HuH-7 (cell line): ENCODE measurements at regions not wholly inside any gene's neighbourhood (a gene's known extent, or its start where the extent isn't known, plus 50 kb on each side); places are given as distances from the start of the nearest gene placed in this dataset.
"Not testable (repeated sequence)": the region's sequence is repeated elsewhere in the genome, so short reads cannot be mapped to it uniquely, and the experiment has no call there.

Source experiments
- DNase-seq: peaks from one replicate; pipeline ENCODE4 v3.0.0; 2011; ENCODE audit warnings: low spot score

GRCh38 chr3:98644168-98644567 is 50.8 kb upstream of the CPOX start:
- no peak for DNase-seq

- no peak for DNase-seq
Measured at GRCh38 chr3:98645039-98645438, 51.6 kb upstream of the CPOX start.

DNA sequence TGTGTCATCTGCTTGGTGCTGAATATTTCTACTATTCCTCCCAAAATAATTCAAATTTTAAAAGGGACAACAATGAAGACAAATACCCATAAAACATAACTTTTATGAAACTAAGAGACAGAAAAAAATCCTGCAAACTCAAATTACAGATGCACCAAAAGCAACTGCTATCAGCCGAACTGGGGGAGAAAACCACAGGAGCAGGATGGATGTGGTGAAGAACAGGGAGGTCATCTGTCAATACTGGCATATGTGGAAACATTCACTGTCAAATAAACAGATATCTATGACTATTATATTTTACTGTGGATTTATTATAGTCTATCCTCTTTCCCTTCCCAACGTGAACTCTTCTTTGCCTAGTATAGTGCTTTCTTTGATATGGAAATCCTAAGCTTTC is 53.3 kb upstream of the CPOX start:
- no peak for DNase-seq

DNA sequence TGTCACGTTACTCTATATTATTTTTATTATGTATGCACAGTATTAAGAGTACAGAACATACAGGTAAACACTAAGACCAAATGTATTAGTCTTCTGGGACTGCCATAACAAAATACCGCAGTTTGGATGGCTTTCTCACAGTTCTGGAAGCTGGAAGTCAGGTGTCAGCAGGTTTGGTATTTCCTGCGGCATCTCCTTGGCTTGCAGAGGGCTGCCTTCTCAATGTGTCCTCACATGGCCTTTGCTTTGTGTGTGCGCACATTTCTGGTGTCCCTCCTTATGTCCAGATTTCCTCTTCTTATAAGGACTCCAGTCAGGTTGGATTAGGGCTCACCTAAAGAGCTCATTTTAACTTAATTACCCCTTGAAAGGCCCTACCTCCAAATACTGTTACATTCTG is 53.8 kb upstream of the CPOX start:
- no peak for DNase-seq

- no peak for DNase-seq
Measured at GRCh38 chr3:98650971-98651779, 57.8 kb upstream of the CPOX start.

GRCh38 chr3:98651780-98652077 is 58.3 kb upstream of the CPOX start:
- no peak for DNase-seq

DNA sequence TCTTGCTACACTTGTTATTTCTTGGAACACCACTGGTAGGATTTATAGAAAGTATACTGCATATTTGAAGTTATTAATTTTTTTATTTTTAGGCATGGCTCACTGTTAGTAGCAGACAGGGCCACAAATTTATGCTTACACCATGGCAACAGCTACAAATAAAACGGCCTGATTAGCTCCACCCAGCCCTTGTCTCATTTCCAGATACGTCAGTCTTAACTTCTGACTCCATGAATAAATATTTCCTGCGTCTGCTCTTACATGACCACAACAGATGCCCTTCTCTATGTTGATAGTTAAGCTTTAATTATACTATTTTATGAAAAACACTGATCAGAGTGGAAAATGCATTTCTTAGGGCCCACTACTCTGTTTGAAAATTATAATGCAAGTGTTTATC is 62.3 kb upstream of the CPOX start:
- no peak for DNase-seq

GRCh38 chr3:98657457-98657856 is 64.0 kb upstream of the CPOX start:
- peak; percentile 62 for DNase-seq

DNA sequence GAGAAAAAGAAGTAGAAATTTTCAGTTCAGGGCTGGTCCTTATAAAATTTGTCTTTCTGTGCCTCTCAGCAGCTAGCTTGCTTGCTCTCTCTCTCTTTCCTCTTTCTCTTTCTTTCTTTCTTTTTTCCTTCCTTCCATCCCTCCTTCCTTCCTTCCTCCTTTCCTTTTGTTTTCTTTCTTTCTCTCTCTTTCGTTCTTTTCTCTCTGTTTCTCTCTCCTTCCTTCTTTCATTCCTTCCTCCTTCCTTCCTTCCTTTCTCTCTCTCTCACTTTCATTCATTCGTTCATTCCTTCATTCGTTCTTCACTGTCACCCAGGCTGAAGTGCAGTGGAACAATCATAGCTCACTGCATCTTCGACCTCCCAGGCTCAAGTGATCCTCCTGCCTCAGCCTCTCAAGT is 69.3 kb upstream of the CPOX start:
- no peak for DNase-seq

- no peak for DNase-seq
Measured at GRCh38 chr3:98670020-98670419, 76.6 kb upstream of the CPOX start.

DNA sequence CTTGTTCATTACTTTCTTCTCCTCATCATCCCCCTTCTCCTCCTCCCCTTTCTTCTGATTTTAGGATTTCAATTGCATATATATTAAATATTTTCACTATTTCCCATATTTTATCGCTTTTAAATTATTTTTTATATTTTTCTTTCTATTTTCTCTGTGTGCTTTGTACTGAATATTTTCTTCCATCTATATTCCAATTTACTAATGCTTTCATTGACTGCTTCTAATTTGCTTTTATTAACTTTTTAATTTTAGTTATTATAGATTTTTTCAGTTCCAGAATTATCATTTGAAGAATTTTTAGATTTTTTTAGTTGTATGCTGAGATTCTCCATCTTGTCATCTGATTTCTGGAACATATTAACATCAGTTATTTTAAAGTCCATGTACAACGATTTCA is 83.2 kb upstream of the ST3GAL6 start:
- no peak for DNase-seq

- DNase-seq: no peak
Measured at GRCh38 chr3:98680723-98681122, 82.4 kb upstream of the ST3GAL6 start.

DNA sequence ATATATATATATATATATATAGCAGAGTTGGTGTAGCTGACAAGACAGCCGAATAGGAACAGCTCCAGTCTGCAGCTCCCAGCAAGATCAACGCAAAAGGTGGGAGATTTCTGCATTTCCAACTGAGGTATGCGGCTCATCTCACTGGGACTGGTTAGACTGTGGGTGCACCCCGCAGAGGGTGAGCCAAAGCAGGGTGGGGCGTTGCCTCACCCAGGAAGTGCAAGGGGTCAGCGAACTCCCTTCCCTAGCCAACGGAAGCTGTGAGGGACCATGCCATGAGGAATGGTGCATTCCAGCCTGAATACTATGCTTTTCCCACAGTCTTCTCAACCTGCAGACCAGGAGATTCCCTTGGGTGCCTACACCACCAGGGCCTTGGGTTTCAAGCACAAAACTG is 81.7 kb upstream of the ST3GAL6 start:
- DNase-seq: no peak

GRCh38 chr3:98682391-98682790 is 80.7 kb upstream of the ST3GAL6 start:
- not testable (repeated sequence) for DNase-seq

DNA sequence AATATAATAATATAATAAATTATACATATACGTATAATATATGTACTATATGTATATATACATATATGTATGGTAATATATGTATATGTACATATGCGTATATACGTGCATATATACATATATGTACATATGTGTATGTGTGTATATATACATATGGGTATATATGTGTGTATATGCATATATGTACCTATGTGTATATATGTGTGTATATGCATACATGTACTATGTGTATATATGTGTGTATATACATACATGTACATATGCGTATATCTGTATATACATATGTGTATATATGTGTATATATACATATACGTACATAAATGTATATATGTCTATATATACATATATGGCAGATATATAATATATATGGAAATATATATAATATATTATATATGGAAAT is 74.8 kb upstream of the ST3GAL6 start:
- no peak for DNase-seq

GRCh38 chr3:98690876-98691275 is 72.3 kb upstream of the ST3GAL6 start:
- no peak for DNase-seq

- DNase-seq: no peak
Measured at GRCh38 chr3:98691897-98692296, 71.2 kb upstream of the ST3GAL6 start.

- peak; percentile 44 for DNase-seq
Measured at GRCh38 chr3:98692787-98693473, 70.2 kb upstream of the ST3GAL6 start.

DNA sequence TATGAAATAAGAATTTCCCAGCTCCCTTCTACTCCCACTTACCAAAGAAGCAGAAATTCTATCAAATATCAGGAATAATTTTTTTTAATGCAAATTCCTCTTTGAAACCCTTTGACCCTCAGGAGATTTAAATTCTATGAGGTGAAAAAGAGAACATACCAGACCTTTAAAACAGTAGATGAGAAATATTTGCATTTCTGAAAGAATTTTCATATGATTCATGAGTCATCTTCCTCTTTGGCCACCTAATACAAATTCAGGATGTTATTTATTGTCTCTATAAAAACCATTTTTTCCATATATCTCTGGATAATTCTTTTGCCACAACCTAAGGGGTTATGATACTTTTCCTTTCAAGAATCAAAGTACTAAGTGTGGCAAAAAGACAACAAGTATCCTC is 67.3 kb upstream of the ST3GAL6 start:
- no peak for DNase-seq

GRCh38 chr3:98696296-98696695 is 66.8 kb upstream of the ST3GAL6 start:
- DNase-seq: not testable (repeated sequence)

GRCh38 chr3:98697225-98697624 is 65.9 kb upstream of the ST3GAL6 start:
- DNase-seq: no peak

DNA sequence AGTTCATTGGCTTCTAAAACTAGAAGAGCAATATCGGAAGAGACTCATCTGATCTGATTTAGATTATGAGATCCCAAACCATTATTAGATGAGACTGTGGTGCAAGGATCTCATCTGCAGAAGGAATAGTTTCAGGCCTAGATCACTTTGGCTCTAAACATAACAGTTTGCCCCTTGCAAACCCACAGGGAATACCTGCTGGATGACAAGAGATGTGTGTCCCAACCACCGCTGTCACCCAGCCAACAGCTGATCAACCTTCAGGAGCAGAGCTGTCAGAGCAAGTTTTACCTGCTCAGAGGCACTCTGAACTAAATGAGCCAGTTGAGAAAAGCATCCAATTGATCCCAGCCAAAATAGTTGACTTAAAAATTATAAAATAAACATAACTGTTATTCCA is 64.0 kb upstream of the ST3GAL6 start:
- DNase-seq: no peak

GRCh38 chr3:98701071-98701675 is 62.0 kb upstream of the ST3GAL6 start:
- DNase-seq: no peak

DNA sequence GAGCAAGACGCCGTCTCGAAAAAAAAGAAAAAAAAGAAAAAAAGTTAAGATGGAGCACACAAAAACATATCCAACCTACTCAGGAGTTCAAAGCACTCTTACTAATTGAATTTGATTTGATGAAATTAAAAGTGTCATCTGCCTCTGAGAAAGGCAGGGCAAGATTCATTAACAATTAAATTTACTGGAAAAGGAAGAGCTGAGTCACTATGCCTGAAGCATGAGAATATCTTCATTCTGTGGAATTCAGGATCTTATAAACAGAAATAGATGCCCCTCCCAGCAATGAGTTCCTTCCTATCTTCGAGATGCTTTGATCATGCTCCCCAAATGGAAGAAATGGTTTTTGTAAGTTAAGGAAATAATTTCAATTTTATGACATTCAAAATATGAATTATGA is 61.0 kb upstream of the ST3GAL6 start:
- no peak for DNase-seq
